Tibial nerve (tissue), 4 donors: ENCODE measurements at regions not wholly inside any gene's neighbourhood (a gene's known extent, or its start where the extent isn't known, plus 50 kb on each side); places are given as distances from the start of the nearest gene placed in this dataset.

Source experiments
- CTCF ChIP-seq, 5 experiments: fragments of 200-600 bp in 3 of 5; fragments of 450-650 bp in 2 of 5; sonication (generic) in 3 of 5; IDR thresholded peaks; one replicate each; pipeline ENCODE4 v1.5.1; 2016 to 2019; ENCODE audit warnings: antibody characterized with exemption in 5 of 5, mild to moderate bottlenecking in 3 of 5, moderate library complexity in 2 of 5
- EP300 ChIP-seq, 2 donors: sonication (generic); formaldehyde crosslinking; IDR thresholded peaks; one replicate each; pipeline ENCODE4 v1.6.1; 2017; ENCODE audit warnings: antibody characterized with exemption in 2 of 2, mild to moderate bottlenecking in 1 of 2
- POLR2A ChIP-seq, 2 donors: fragments of 450-650 bp; IDR thresholded peaks; one replicate each; pipeline ENCODE4 v1.6.1; 2017; ENCODE audit warnings: antibody characterized with exemption in 2 of 2, mild to moderate bottlenecking in 2 of 2, moderate library complexity in 2 of 2

- TF ChIP-seq CTCF (IDR thresholded peaks at IDR 0.05) (no peak), POLR2A (IDR thresholded peaks at IDR 0.05) (no peak), EP300 (IDR thresholded peaks at IDR 0.05) (no peak)
Measured at GRCh38 chr1:244347942-244348341, 103.8 kb downstream of the ADSS2 start.
